ENCODE measurements at regions not wholly inside any gene's neighbourhood (a gene's known extent, or its start where the extent isn't known, plus 50 kb on each side); places are given as distances from the start of the nearest gene placed in this dataset.

- no peaks in the 10 kb centered on the region for H3K36me3 ChIP-seq (ENCODE audit: control insufficient read depth in 4 of 4, insufficient read depth in 4 of 4, low read length in 4 of 4)
- ATAC-seq (ENCODE audit: insufficient read depth, low FRiP score): no peak
- H3K27me3 ChIP-seq (ENCODE audit: control insufficient read depth in 3 of 3, insufficient read depth in 3 of 3, low read length in 2 of 3): no peaks in the 10 kb centered on the region
- DNase-seq: no peak
- H3K9ac ChIP-seq (ENCODE audit: insufficient read depth in 1 of 2, low read length in 2 of 2): no peak overlapping the region
- 56 to 64% methylated on average over 4 of the region's 4 CpGs for WGBS, 2 donors
- no peak for TF ChIP-seq CTCF (IDR thresholded peaks at IDR 0.05; ENCODE audit: control extremely low read depth, extremely low read depth)
- H3K4me1 ChIP-seq (ENCODE audit: control insufficient read depth in 5 of 5, insufficient read depth in 5 of 5, low read length in 5 of 5): no peaks in the 10 kb centered on the region
- H3K4me3 ChIP-seq: no peak overlapping the region
- no peak overlapping the region for H3K27ac ChIP-seq (ENCODE audit: low read depth in 1 of 2, low read length in 1 of 2)
- H3K9me3 ChIP-seq (ENCODE audit: control insufficient read depth in 4 of 4, insufficient read depth in 3 of 4, low read length in 3 of 4): peaks cover 0 to 5% (median 2%) of the 10 kb centered on the region in 4 donors
Measured at GRCh38 chr4:159540501-159540900, 437.6 kb downstream of the RAPGEF2 start.

- ATAC-seq (ENCODE audit: insufficient read depth, low FRiP score): no peak
- DNase-seq: no peak
- WGBS, 2 donors: 80 to 89% methylated on average over 2 of the region's 2 CpGs
- no peak for TF ChIP-seq CTCF (IDR thresholded peaks at IDR 0.05; ENCODE audit: control extremely low read depth, extremely low read depth)
- Histone ChIP-seq H3K36me3 (ENCODE audit: control insufficient read depth in 4 of 4, insufficient read depth in 4 of 4, low read length in 4 of 4) (no peaks in the 10 kb centered on the region), H3K9ac (ENCODE audit: insufficient read depth in 1 of 2, low read length in 2 of 2) (no peak overlapping the region), H3K27me3 (ENCODE audit: control insufficient read depth in 3 of 3, insufficient read depth in 3 of 3, low read length in 2 of 3) (no peaks in the 10 kb centered on the region), H3K9me3 (ENCODE audit: control insufficient read depth in 4 of 4, insufficient read depth in 3 of 4, low read length in 3 of 4) (peaks cover 0 to 3% (median under 1%) of the 10 kb centered on the region in 4 donors), H3K4me3 (no peak overlapping the region), H3K27ac (ENCODE audit: low read depth in 1 of 2, low read length in 1 of 2) (no peak overlapping the region), H3K4me1 (ENCODE audit: control insufficient read depth in 5 of 5, insufficient read depth in 5 of 5, low read length in 5 of 5) (no peaks in the 10 kb centered on the region)
Measured at GRCh38 chr4:159541143-159541542, 438.3 kb downstream of the RAPGEF2 start.

GRCh38 chr4:159542296-159542695 is 439.4 kb downstream of the RAPGEF2 start:
- ATAC-seq (ENCODE audit: insufficient read depth, low FRiP score): no peak
- TF ChIP-seq CTCF (IDR thresholded peaks at IDR 0.05; ENCODE audit: control extremely low read depth, extremely low read depth): no peak

GRCh38 chr4:159543831-159544230 is 441.0 kb downstream of the RAPGEF2 start:
- Histone ChIP-seq H3K4me1 (ENCODE audit: control insufficient read depth in 5 of 5, insufficient read depth in 5 of 5, low read length in 5 of 5) (no peaks in the 10 kb centered on the region), H3K9me3 (ENCODE audit: control insufficient read depth in 4 of 4, insufficient read depth in 3 of 4, low read length in 3 of 4) (peaks cover 0 to 3% (median 0%) of the 10 kb centered on the region in 4 donors), H3K27me3 (ENCODE audit: control insufficient read depth in 3 of 3, insufficient read depth in 3 of 3, low read length in 2 of 3) (no peaks in the 10 kb centered on the region), H3K36me3 (ENCODE audit: control insufficient read depth in 4 of 4, insufficient read depth in 4 of 4, low read length in 4 of 4) (no peaks in the 10 kb centered on the region), H3K4me3 (no peak overlapping the region), H3K9ac (ENCODE audit: insufficient read depth in 1 of 2, low read length in 2 of 2) (no peak overlapping the region), H3K27ac (ENCODE audit: low read depth in 1 of 2, low read length in 1 of 2) (no peak overlapping the region)
- DNase-seq: no peak
- TF ChIP-seq CTCF (IDR thresholded peaks at IDR 0.05; ENCODE audit: control extremely low read depth, extremely low read depth): no peak
- ATAC-seq (ENCODE audit: insufficient read depth, low FRiP score): no peak
- 73 to 84% methylated on average over 5 of the region's 5 CpGs for WGBS, 2 donors

More at GRCh38 chr4:159542296-159542695, 439.4 kb downstream of the RAPGEF2 start:
- H3K27ac ChIP-seq (ENCODE audit: low read depth in 1 of 2, low read length in 1 of 2): no peak overlapping the region
- H3K9ac ChIP-seq (ENCODE audit: insufficient read depth in 1 of 2, low read length in 2 of 2): no peak overlapping the region
- no peaks in the 10 kb centered on the region for H3K27me3 ChIP-seq (ENCODE audit: control insufficient read depth in 3 of 3, insufficient read depth in 3 of 3, low read length in 2 of 3)
- H3K36me3 ChIP-seq (ENCODE audit: control insufficient read depth in 4 of 4, insufficient read depth in 4 of 4, low read length in 4 of 4): no peaks in the 10 kb centered on the region
- DNase-seq: no peak
- H3K9me3 ChIP-seq (ENCODE audit: control insufficient read depth in 4 of 4, insufficient read depth in 3 of 4, low read length in 3 of 4): peaks cover 0 to 3% (median 0%) of the 10 kb centered on the region in 4 donors
- WGBS, 2 donors: 20 to 23% methylated on average over 1 of the region's 1 CpG
- H3K4me1 ChIP-seq (ENCODE audit: control insufficient read depth in 5 of 5, insufficient read depth in 5 of 5, low read length in 5 of 5): no peaks in the 10 kb centered on the region
- no peak overlapping the region for H3K4me3 ChIP-seq

All from lung (tissue), 11 donors.